ENCODE measurements at regions not wholly inside any gene's neighbourhood (a gene's known extent, or its start where the extent isn't known, plus 50 kb on each side); places are given as distances from the start of the nearest gene placed in this dataset.

- no peak for TF ChIP-seq RXRA (IDR thresholded peaks at IDR 0.05; ENCODE audit: insufficient read depth, low read depth, low read length)
- TF ChIP-seq, protein P1, sequence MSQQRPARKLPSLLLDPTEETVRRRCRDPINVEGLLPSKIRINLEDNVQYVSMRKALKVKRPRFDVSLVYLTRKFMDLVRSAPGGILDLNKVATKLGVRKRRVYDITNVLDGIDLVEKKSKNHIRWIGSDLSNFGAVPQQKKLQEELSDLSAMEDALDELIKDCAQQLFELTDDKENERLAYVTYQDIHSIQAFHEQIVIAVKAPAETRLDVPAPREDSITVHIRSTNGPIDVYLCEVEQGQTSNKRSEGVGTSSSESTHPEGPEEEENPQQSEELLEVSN (IDR thresholded peaks at IDR 0.05), result no peak
These were observed 118.3 kb upstream of the NCK2 start (continued) for GRCh38 chr2:105626212-105626965.
